ENCODE measurements at regions not wholly inside any gene's neighbourhood (a gene's known extent, or its start where the extent isn't known, plus 50 kb on each side); places are given as distances from the start of the nearest gene placed in this dataset.

- DNase-seq: peak; percentile 39
Measured at GRCh38 chr6:144582939-144583613, 297.9 kb downstream of the UTRN start.

GRCh38 chr6:144583614-144583954 lies 298.4 kb downstream of the UTRN start:
- no peak for DNase-seq

DNA sequence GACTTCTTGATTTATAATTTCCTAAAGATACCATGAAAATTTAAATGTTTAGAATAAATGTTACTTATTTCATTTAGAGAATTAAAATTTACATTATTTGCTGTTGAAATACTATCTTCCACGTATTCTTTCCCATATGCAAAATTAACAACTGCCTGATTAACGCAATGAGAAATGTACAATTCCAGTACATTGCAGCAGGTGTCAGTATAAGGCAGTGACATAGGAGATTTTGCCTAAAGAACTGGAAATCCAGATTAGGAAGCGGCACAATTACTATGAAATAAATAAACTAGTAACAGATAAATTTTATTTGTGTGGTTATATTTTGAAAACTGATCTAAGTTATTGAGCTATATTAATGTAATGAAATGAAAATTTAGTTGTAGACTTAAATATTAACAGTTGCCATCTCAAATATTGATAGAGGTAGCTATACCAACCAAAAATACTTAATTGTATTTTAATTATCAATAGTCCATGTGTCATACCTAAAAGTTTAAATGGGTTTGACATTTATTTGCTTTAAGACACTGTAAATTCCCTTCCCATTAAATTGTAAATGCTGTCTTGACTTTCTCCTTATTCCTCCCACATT lies 300.2 kb downstream of the UTRN start:
- DNase-seq: no peak

DNA sequence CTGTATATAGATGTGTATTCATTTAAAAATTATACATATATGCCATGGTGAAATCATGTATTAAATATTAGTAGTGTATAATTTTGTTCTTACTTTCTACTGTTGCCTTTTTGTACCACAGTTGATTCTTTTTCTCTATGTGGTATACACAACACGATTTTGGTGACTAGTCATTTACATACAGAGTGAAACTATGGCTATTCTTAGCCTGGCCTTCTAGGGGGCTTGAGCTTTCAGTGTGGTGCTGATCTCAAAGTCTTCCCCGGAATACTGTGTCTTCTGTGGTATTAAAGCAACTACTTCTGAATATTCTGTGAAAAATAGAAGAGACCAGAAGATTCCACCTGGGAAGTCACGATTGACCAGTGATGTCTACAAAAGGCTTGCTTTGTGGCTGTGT lies 301.9 kb downstream of the UTRN start:
- no peak for DNase-seq

- DNase-seq: no peak
Measured at GRCh38 chr6:144588697-144589325, 303.7 kb downstream of the UTRN start.

DNA sequence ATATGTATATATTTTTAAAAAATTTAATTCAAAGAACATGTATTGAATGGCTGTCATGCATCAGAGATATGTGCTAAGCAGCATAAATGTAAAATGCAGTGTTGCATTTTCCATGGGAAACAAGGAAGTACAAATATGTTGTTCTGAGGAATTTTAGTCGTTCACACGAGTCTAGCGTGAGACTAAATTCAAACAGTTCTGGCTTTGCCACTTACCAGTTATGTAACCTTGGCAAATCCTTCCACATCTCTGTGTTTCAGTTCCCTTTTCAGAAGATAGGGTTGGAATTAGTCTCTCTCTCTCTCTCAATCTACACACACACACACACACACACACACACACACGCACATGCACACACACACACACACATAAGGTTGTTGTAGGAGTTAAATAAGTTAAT lies 305.4 kb downstream of the UTRN start:
- DNase-seq: no peak

DNA sequence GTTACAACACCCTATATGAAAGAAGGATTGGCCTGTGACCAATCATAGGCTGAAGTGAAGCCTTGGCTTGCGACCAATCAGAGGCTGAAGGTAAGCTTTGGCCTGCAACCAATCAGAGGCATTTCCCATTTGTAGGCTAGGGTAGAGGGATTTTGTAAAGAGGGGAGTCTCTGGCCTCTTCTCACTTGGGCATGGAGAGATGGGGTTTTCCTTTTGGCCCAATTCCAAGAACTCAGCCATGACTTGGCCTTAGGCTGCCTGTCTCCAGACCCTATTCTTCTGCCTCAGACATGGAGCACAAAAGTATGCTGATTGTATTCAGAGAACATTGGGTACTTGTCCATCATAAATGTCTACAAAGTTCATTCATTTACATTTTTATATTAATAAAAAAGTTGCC lies 308.3 kb downstream of the UTRN start:
- no peak for DNase-seq

- no peak for DNase-seq
Measured at GRCh38 chr6:144594585-144594984, 309.4 kb downstream of the UTRN start.

- DNase-seq: no peak
Measured at GRCh38 chr6:144595266-144595665, 310.1 kb downstream of the UTRN start.

DNA sequence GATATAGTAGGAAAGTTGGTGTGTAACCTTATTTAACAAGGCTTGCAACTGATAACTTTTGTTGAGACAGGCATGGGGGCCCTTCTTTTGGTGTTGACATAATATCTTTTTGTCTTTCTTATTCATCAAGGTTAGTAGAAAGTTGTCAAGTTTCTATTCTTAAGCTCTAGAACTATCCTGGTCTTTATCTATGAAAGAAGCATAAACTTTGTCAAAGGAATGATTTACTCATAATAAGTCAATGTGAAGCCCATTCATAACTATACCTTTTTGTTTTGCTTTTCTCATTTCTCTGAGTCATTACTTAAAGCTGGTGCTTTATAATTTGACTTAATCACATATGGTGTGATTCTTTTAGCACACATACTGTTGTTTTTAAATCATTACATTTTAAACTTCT lies 312.4 kb downstream of the UTRN start:
- DNase-seq: no peak

DNA sequence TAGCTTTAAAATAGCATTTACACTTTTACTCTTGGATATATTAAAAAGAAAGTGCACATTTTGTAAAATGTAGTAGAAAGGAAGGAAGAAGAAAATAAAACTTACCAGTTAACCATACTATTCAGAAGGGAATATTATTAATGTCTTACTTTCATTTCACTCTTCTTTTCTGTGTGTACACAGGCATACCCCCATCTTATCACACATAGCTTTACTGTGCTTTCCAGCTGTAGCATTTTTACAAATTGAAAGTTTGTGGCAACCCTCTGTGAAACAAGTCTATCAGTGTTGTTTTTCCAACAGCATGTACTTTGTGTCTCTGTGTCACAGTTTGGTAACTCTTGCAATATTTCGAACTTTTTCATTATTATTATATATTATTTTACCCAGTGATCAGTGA lies 314.5 kb downstream of the UTRN start:
- DNase-seq: no peak

DNA sequence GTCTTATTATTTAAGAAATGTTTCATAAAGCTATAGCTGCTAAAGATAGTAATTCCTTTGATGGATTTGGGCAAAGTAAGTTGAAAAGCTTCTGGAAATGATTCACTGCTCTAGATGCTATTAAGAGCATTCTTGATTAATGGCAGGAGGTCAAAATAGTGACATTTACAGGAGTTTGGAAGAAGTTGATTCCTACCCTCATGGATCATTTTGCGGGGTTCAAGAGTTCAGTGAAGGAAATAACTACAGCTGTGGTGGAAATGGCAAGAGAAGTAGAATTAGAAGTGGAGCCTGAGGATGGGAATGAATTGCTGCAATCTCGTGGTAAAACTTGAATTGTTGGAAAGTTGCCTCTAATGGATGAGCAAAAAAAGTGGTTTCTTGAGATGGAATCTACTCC lies 316.1 kb downstream of the UTRN start:
- no peak for DNase-seq

- no peak for DNase-seq
Measured at GRCh38 chr6:144602523-144603180, 317.5 kb downstream of the UTRN start.

- no peak for DNase-seq
Measured at GRCh38 chr6:144606083-144606482, 320.9 kb downstream of the UTRN start.

- no peak for DNase-seq
Measured at GRCh38 chr6:144607998-144608735, 323.0 kb downstream of the UTRN start.

GRCh38 chr6:144612811-144613210 lies 327.7 kb downstream of the UTRN start:
- DNase-seq: no peak

- no peak for DNase-seq
Measured at GRCh38 chr6:144613859-144614258, 328.7 kb downstream of the UTRN start.

- no peak for DNase-seq
Measured at GRCh38 chr6:144615870-144616269, 330.7 kb downstream of the UTRN start.

- DNase-seq: no peak
Measured at GRCh38 chr6:144617191-144617590, 332.1 kb downstream of the UTRN start.

DNA sequence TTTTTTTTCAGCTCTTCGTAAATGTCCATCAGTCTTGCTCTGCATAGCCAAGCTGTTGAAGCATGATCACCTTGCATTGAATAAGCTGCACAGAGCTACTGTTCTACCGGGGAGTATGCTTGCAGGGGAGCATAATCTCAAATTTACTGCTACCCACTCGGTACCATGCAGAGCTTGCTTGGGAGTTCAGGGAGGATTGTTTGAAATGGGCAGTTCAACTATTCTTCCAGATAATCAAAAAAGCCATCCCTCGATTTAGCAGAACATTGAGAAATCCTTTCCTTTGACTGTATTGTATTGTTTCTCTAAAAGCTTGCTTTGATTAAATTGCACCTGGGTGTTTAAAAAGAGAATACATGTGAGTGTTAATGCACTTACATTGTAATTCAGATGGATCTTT lies 332.6 kb downstream of the UTRN start:
- no peak for DNase-seq

GRCh38 chr6:144619966-144620365 lies 334.8 kb downstream of the UTRN start:
- no peak for DNase-seq

DNA sequence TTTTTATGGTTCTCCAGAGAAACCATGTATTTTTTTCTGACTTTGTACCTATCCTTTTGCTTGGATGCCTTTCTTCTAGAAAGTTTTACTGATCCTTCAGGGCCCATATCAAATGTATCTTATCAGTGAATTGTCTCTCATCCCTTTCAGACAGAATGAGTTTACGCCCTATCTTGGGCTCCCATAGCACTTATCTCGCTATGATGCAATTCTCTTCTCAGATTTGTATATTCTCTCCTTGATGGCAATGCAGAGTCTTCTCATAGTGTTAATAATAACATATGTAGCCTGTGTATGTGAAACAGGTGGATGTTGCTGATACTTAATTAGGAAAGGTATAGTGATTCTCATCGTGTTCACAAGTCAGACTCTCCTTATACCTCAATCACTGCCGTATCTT lies 336.2 kb downstream of the UTRN start:
- no peak for DNase-seq

DNA sequence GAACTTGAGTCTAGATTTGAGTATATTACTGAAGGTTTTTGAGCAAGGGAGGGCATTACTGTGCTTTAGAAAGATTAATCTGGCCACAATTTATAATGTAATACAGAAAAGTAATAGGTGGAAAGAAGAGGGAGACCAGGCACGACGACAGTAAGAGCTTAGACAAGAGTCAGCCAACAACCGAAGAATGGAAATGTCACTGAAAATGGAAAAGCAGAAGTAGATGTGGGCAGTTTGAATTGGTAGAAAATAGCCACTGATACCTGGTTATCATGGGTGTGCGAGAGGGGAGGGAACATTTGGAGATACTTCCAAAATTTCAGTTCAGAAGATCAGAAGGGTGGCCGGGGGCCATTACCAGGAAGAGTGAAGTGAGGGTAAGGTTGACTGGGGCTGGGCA lies 339.1 kb downstream of the UTRN start:
- no peak for DNase-seq

GRCh38 chr6:144624716-144625115 lies 339.6 kb downstream of the UTRN start:
- DNase-seq: no peak

Data from activated T-cell treated with anti-CD3 and anti-CD28 coated beads, Interleukin-2, amount 50 U/mL, for 1 hour (primary cell).